ENCODE measurements at regions not wholly inside any gene's neighbourhood (a gene's known extent, or its start where the extent isn't known, plus 50 kb on each side); places are given as distances from the start of the nearest gene placed in this dataset.
A peak's percentile ranks its signal among the peaks of the same experiment; 100 is the strongest.

GRCh38 chr16:20137909-20138308 lies 64.2 kb upstream of the GPR139 start:
- Histone ChIP-seq H3K27me3 (ENCODE audit: insufficient read depth) (no peaks in the 10 kb centered on the region), H3K4me1 (ENCODE audit: insufficient read depth) (peaks cover 13% of the 10 kb centered on the region), H3K9me2 (ENCODE audit: insufficient read depth) (peaks cover 16% of the 10 kb centered on the region), H2AFZ (0 out of 2 replicates have a peak overlapping the region, but pooled peaks have one; percentile 1), H3K4me2 (peak overlapping the region; percentile 4), H3K36me3 (ENCODE audit: insufficient read depth) (no peaks in the 10 kb centered on the region; the same call in 1 of the 2 replicates), H4K20me1 (replicated peaks; ENCODE audit: insufficient read depth) (no peaks in the 10 kb centered on the region), H3K27ac (ENCODE audit: low read depth) (no peak overlapping the region), H3F3A (replicated peaks; ENCODE audit: low read depth) (no peaks in the 10 kb centered on the region), H3K79me2 (replicated peaks; ENCODE audit: insufficient read depth) (no peaks in the 10 kb centered on the region), H3K4me3 (no peak overlapping the region; the same call in 1 of the 2 replicates)
- Mint-ChIP-seq H3K4me1 (no peaks in the 10 kb centered on the region), H3K27ac (no peak overlapping the region), H3K4me3 (no peak overlapping the region), H3K9me3 (no peaks in the 10 kb centered on the region), H3K36me3 (ENCODE audit: low read depth) (no peaks in the 10 kb centered on the region), H3K27me3 (ENCODE audit: insufficient read depth, low read depth, poor library complexity) (no peaks in the 10 kb centered on the region)
- no peak for TF ChIP-seq CREB1 (CRISPR knock-in tag; IDR thresholded peaks at IDR 0.05; ENCODE audit: low read depth)
- no peak for TF ChIP-seq CTCF (conservative IDR thresholded peaks at IDR 0.05; ENCODE audit: low read depth in 2 of 2)
- TF ChIP-seq ZNF114 (CRISPR knock-in tag; IDR thresholded peaks at IDR 0.05), result no peak
- no peak for TF ChIP-seq JUNB (IDR thresholded peaks at IDR 0.05; ENCODE audit: unreplicated experiment)
- TF ChIP-seq POLR2AphosphoS5 (IDR thresholded peaks at IDR 0.05; ENCODE audit: low read depth), result no peak
- no peak for TF ChIP-seq EZH2phosphoT487 (IDR thresholded peaks at IDR 0.05; ENCODE audit: unreplicated experiment)
- TF ChIP-seq ETS1 (IDR thresholded peaks at IDR 0.05), result no peak
- no peak for TF ChIP-seq REST (IDR thresholded peaks at IDR 0.05; ENCODE audit: unreplicated experiment)
- TF ChIP-seq ZNF462 (CRISPR knock-in tag; IDR thresholded peaks at IDR 0.05), result no peak
- no peak for TF ChIP-seq STAT1 (IDR thresholded peaks at IDR 0.05; ENCODE audit: unreplicated experiment)
- TF ChIP-seq EZH2 (IDR thresholded peaks at IDR 0.05; ENCODE audit: low read depth, unreplicated experiment), result no peak
- no peak for TF ChIP-seq ZNF331 (CRISPR knock-in tag; IDR thresholded peaks at IDR 0.05; ENCODE audit: low read depth)
- ATAC-seq (no peak), DNase-seq (ENCODE audit: low spot score) (no peak)

Data from GM23338 (cell line).